ENCODE measurements at regions not wholly inside any gene's neighbourhood (a gene's known extent, or its start where the extent isn't known, plus 50 kb on each side); places are given as distances from the start of the nearest gene placed in this dataset.

- Histone ChIP-seq H3K4me1 (no peaks in the 10 kb centered on the region), H3K36me3 (no peaks in the 10 kb centered on the region), H3K27me3 (ENCODE audit: low read depth) (peaks cover 7% of the 10 kb centered on the region), H3K27ac (no peak overlapping the region), H3K4me3 (no peak overlapping the region), H3K9me3 (no peaks in the 10 kb centered on the region)
- TF ChIP-seq, protein P1, sequence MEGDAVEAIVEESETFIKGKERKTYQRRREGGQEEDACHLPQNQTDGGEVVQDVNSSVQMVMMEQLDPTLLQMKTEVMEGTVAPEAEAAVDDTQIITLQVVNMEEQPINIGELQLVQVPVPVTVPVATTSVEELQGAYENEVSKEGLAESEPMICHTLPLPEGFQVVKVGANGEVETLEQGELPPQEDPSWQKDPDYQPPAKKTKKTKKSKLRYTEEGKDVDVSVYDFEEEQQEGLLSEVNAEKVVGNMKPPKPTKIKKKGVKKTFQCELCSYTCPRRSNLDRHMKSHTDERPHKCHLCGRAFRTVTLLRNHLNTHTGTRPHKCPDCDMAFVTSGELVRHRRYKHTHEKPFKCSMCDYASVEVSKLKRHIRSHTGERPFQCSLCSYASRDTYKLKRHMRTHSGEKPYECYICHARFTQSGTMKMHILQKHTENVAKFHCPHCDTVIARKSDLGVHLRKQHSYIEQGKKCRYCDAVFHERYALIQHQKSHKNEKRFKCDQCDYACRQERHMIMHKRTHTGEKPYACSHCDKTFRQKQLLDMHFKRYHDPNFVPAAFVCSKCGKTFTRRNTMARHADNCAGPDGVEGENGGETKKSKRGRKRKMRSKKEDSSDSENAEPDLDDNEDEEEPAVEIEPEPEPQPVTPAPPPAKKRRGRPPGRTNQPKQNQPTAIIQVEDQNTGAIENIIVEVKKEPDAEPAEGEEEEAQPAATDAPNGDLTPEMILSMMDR (IDR thresholded peaks at IDR 0.05) = no peak
- intact Hi-C loops (cut with DNase I) = no loop called here
- DNase-seq (no peak), ATAC-seq (no peak)
Measured at GRCh38 chr16:55041540-55042234, 111.0 kb downstream of the IRX5 start.

DNA sequence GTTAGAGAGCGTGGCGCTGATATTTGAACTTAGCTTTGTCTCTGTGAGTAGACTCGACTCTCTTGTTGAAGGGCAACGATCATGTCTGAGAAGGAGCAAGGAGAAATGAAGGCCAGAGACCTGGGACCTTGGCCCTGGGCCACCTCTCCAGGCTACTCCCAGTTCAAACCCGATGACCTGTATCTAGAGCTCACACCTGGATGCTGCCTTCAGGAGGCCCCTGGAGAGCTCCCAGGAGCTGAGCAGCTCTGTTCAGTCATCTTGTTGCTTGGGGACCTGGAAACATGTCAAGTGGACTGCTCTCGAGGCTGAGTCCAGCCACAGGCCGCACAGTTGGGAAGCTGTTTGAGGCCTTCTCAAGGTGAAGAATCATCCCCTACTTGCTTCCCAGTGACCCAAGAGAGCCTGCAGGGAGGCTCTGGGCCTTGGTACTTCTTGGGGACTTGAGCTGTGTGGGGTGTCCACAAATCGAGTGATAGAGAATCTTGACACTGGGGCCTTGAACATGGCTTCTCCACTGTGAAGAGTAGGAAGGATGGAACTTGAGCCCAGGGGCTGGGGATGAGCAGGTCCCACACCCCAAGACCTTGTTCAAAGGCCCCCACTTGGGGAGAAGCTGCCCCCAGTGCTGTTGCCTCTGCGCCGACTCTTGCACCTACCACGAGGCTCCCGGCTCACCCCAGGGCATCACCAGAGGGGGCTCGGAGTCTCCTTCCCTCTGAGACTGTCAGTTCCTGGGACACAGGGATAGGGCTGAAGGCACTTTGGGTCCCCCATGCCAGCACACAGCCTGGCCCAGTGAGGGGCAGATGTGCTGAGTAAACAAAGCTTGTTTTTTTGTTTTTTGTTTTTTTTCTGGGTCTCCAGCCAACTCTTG, 112.1 kb downstream of the IRX5 start:
- no peak overlapping the region for H3K27ac ChIP-seq
- no peaks in the 10 kb centered on the region for H3K4me1 ChIP-seq
- H3K4me3 ChIP-seq = no peak overlapping the region
- no peak for DNase-seq
- TF ChIP-seq, protein P1 (IDR thresholded peaks at IDR 0.05) = no peak
- peaks cover 7% of the 10 kb centered on the region for H3K27me3 ChIP-seq (ENCODE audit: low read depth)
- intact Hi-C loops (cut with DNase I) = no loop called here
- ATAC-seq = no peak
- no peaks in the 10 kb centered on the region for H3K9me3 ChIP-seq
- no peaks in the 10 kb centered on the region for H3K36me3 ChIP-seq

- no peak overlapping the region for H3K4me3 ChIP-seq
- no peak overlapping the region for H3K27ac ChIP-seq
- TF ChIP-seq, protein P1 (IDR thresholded peaks at IDR 0.05) = no peak
- peaks cover 7% of the 10 kb centered on the region for H3K27me3 ChIP-seq (ENCODE audit: low read depth)
- H3K4me1 ChIP-seq = no peaks in the 10 kb centered on the region
- no peak for DNase-seq
- ATAC-seq = no peak
- no peaks in the 10 kb centered on the region for H3K9me3 ChIP-seq
- intact Hi-C loops (cut with DNase I) = no loop called here
- no peaks in the 10 kb centered on the region for H3K36me3 ChIP-seq
Measured at GRCh38 chr16:55043499-55043898, 112.8 kb downstream of the IRX5 start.

GRCh38 chr16:55044201-55044975, 113.7 kb downstream of the IRX5 start:
- Histone ChIP-seq H3K4me3 (no peak overlapping the region), H3K27me3 (ENCODE audit: low read depth) (peaks cover 7% of the 10 kb centered on the region), H3K27ac (no peak overlapping the region), H3K9me3 (no peaks in the 10 kb centered on the region), H3K36me3 (no peaks in the 10 kb centered on the region), H3K4me1 (no peaks in the 10 kb centered on the region)
- ATAC-seq = no peak
- DNase-seq = no peak
- intact Hi-C loops (cut with DNase I) = no loop called here
- TF ChIP-seq, protein P1 (IDR thresholded peaks at IDR 0.05) = no peak

DNA sequence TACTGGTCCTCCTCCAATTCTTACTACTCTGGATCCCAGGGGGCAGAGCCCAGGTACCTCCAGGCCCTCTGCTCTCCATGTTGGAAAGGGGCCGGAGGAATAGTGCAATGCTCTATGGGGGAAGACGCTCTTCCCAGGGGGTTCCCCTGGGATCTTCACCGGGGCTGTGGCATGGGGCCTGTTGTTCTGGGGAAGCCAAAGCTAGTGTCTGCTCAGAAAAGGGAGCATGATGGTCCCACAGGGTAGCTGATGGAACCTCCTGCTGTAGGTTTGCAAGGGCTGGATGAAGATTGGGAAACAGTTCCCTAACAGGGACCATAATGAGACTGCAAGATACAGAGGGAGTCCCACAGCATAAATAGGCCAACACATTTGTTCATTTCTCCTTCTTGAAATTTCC, 114.7 kb downstream of the IRX5 start:
- TF ChIP-seq, protein P1 (IDR thresholded peaks at IDR 0.05) = no peak
- intact Hi-C loops (cut with DNase I) = no loop called here
- Histone ChIP-seq H3K27me3 (ENCODE audit: low read depth) (peaks cover 4% of the 10 kb centered on the region), H3K27ac (no peak overlapping the region), H3K4me3 (no peak overlapping the region), H3K4me1 (no peaks in the 10 kb centered on the region), H3K36me3 (no peaks in the 10 kb centered on the region), H3K9me3 (no peaks in the 10 kb centered on the region)
- DNase-seq (no peak), ATAC-seq (no peak)

All from lower lobe of right lung (tissue), 2 donors.